Activated CD8-positive, alpha-beta memory T cell treated with anti-CD3 and anti-CD28 coated beads, Interleukin-2, amount 10 ng/mL, durations not matched to agents 7 days and 5 days (primary cell): ENCODE measurements at regions not wholly inside any gene's neighbourhood (a gene's known extent, or its start where the extent isn't known, plus 50 kb on each side); places are given as distances from the start of the nearest gene placed in this dataset.
A peak's percentile ranks its signal among the peaks of the same experiment; 100 is the strongest.
"Not testable (repeated sequence)": the region's sequence is repeated elsewhere in the genome, so short reads cannot be mapped to it uniquely, and the experiment has no call there.

Experiments used
- ATAC-seq: fragments of 150-1000 bp; cut with Tn5 transposase; one replicate; pipeline ENCODE4 v1.10.0; 2021; ENCODE audit warnings: moderate library complexity
- CTCF ChIA-PET: fragments of 350-600 bp; sonication (Branson Sonifier 250); formaldehyde crosslinking; loops from one replicate; lab custom pipeline; 2021; ENCODE audit warnings: antibody characterized with exemption; lab: Charles Lee
- DNase-seq: peaks from one replicate; pipeline ENCODE4 v3.0.0-alpha.2; 2020
- H3K27ac Mint-ChIP-seq: one replicate; pipeline ENCODE4 v1.8.0; 2021; ENCODE audit warnings: mild to moderate bottlenecking, mixed read lengths
- H3K27me3 Mint-ChIP-seq: one replicate; pipeline ENCODE4 v1.8.0; 2021; ENCODE audit warnings: mixed read lengths
- H3K36me3 Mint-ChIP-seq: one replicate; pipeline ENCODE4 v1.8.0; 2021; ENCODE audit warnings: mild to moderate bottlenecking, mixed read lengths
- H3K4me1 Mint-ChIP-seq: one replicate; pipeline ENCODE4 v1.8.0; 2021; ENCODE audit warnings: mixed read lengths
- H3K4me3 Mint-ChIP-seq: one replicate; pipeline ENCODE4 v1.8.0; 2021; ENCODE audit warnings: mild to moderate bottlenecking, moderate library complexity, mixed read lengths
- H3K9me3 Mint-ChIP-seq: one replicate; pipeline ENCODE4 v1.8.0; 2022; ENCODE audit warnings: low read depth, mixed read lengths

DNA sequence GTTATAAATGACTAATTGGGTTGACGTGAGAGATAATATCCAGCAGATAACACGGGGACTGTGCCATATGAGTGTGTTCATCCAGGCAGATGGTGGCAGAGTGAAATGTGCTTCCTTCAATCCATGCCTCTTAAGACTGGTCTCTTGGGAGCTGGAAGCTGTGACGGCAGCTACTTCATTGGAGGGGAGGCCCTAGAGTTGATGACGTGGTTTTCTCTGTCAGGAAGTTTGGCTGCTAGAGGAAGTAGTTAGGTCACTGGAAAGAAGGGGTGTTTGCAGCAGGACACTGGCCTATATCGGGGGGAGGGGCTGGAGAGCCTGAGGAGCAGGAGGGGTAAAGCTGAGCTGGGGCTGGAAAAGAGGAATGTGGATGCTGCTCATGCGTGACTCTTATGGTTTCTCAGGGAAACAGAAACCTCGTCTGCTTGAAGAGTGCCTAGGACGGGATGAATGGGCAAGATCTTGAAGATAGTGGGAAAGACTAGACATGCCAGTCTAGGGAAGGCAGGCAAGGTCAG is 3051.6 kb downstream of the RPIA start:
- CTCF ChIA-PET, H3K36me3 Mint-ChIP-seq, H3K9me3 Mint-ChIP-seq, DNase-seq, ATAC-seq, H3K27me3 Mint-ChIP-seq, H3K4me3 Mint-ChIP-seq, H3K27ac Mint-ChIP-seq, H3K4me1 Mint-ChIP-seq: not testable (repeated sequence)

DNA sequence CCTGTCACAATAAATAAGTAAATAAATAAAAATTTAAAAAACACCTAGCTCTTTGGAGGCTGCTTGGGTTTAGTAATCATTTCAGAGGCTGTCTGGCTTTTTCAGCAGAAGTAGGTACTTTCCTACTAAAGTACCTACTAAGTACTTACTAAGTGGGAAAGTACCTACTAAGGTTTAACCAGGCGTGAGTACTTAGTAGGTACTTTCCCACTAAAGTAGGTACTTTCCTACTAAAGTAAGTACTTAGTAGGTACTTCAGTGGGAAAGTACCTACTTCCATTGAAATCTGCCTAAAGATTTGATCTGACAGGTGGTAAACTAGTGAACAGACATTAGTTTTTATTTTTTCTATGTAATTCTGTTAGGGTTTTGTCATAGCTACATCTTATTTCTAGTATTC is 3052.4 kb downstream of the RPIA start:
- H3K36me3 Mint-ChIP-seq, H3K4me3 Mint-ChIP-seq, H3K4me1 Mint-ChIP-seq, H3K27me3 Mint-ChIP-seq, H3K9me3 Mint-ChIP-seq, CTCF ChIA-PET, DNase-seq, ATAC-seq, H3K27ac Mint-ChIP-seq: not testable (repeated sequence)

DNA sequence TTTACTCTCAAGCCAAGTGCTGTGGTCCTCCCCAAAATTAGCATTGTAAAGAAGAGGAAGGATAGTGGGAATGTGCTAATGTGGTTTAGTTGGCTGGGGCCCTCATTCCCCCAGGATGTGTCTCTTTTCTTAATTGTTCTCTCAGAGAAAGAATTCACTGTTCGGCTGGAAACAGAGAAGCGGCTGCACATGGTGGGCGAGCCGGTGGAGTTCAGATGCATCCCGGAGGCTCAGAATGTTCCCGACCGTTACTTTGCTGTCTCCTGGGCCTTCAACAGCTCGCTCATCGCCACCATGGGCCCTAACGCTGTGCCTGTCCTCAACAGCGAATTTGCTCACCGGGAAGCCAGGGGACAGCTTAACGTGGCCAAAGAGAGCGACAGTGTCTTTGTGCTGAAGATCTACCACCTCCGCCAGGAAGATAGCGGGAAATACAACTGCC is 3053.2 kb downstream of the RPIA start:
- CTCF ChIA-PET, result not testable (repeated sequence)

DNA sequence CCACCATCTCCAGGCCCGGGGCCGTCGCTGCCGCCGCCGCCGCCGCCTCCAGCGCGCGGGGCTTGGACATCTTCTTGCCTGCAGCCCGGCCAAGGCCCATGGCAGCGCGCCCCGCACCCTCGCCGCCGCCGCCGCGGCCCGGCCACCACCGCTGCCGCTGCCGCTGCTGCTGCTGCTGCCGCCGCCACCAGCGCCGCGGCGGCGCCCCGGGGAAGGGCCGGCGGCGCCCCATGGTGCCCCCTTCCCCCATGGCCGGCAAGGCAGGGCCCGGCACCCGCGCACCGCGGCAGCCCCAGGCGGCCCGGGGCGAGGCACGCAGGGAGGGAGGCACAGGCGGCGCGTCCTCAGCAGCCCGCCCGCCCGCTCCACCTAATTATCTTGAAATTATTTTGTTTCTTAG is 3057.4 kb downstream of the RPIA start:
- no peaks in the 10 kb centered on the region for H3K36me3 Mint-ChIP-seq
- H3K4me3 Mint-ChIP-seq, result no peak overlapping the region
- CTCF ChIA-PET, result no interaction called here
- DNase-seq (no peak), ATAC-seq (peak; percentile 68)
- H3K4me1 Mint-ChIP-seq, result no peaks in the 10 kb centered on the region
- no peaks in the 10 kb centered on the region for H3K9me3 Mint-ChIP-seq
- H3K27ac Mint-ChIP-seq, result no peak overlapping the region
- H3K27me3 Mint-ChIP-seq, result no peaks in the 10 kb centered on the region

More for the DNA sequence above, 3053.2 kb downstream of the RPIA start:
- not testable (repeated sequence) for H3K27ac Mint-ChIP-seq, H3K27me3 Mint-ChIP-seq, DNase-seq, H3K4me3 Mint-ChIP-seq, H3K36me3 Mint-ChIP-seq, H3K4me1 Mint-ChIP-seq, H3K9me3 Mint-ChIP-seq, ATAC-seq

DNA sequence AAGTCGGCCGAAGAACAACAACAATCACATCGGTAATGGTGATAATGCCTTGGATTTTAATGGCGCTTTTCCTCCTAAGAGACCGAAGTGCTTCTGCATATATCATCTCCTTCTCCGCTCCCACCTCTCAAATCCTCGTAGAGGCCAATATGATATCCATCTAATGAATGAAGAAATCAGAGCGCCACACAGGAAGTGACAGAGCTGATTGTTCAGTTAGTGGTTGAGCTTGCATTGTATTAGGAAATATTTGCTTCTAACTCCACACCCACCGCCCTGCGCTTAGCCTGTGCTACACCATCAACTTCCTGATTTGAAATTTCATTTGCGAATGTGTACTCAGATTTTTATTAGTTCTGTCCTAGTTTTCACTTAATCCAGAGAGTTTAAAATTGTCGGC is 3058.2 kb downstream of the RPIA start:
- H3K4me1 Mint-ChIP-seq, DNase-seq, H3K27me3 Mint-ChIP-seq, H3K36me3 Mint-ChIP-seq, H3K9me3 Mint-ChIP-seq, ATAC-seq, H3K4me3 Mint-ChIP-seq, CTCF ChIA-PET, H3K27ac Mint-ChIP-seq: not testable (repeated sequence)

DNA sequence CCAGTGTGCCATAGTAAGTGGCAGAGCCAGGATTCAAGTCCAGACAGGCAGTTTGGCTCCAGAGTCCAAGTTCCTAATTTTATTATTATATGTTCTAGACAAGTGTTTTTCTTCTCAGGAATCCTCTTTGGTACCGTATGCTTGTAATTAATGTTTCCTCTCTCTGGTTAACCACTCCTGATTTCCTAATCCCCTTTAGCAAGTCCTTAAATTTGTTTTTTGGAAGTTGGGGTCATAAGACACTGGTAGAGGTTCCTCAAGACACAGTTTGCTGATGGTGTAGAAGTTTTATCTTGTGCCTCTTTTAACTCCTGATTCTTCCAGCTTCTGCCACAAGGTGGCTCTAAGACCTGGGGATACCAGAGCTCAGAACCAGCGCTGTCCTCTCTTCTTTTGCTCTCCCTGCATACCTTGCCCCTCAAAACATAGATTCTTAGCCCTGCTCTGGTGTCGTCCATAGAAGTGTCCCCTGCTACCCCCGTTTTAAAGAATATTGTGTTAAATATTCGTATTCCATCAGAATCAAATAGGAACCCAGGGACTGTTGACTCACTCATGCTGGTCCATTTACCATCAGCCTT is 3068.0 kb downstream of the RPIA start:
- H3K27ac Mint-ChIP-seq, DNase-seq, H3K27me3 Mint-ChIP-seq, H3K9me3 Mint-ChIP-seq, H3K4me3 Mint-ChIP-seq, CTCF ChIA-PET, H3K4me1 Mint-ChIP-seq, ATAC-seq, H3K36me3 Mint-ChIP-seq: not testable (repeated sequence)

DNA sequence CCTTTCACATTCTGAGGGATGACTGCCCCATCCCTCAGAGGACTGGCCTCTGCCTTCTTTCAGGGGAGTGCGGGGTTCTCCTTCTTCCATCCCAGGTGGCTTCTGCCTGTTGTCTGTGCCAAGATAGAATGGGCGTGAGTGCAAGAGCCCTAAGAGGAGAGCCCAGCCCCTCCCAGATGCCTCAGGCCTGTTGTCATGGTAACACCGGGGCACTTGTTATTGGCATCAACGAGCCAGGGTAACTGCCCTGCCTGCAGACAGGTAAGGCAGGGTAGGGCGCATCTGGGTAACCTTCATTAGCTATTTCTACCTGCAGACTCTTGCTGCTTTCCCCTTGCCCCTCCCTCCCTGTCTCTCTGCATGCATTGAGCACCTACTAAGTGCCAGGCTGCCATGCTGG is 3069.2 kb downstream of the RPIA start:
- ATAC-seq, DNase-seq, H3K9me3 Mint-ChIP-seq, H3K4me3 Mint-ChIP-seq, H3K27ac Mint-ChIP-seq, H3K36me3 Mint-ChIP-seq, CTCF ChIA-PET, H3K4me1 Mint-ChIP-seq, H3K27me3 Mint-ChIP-seq: not testable (repeated sequence)

DNA sequence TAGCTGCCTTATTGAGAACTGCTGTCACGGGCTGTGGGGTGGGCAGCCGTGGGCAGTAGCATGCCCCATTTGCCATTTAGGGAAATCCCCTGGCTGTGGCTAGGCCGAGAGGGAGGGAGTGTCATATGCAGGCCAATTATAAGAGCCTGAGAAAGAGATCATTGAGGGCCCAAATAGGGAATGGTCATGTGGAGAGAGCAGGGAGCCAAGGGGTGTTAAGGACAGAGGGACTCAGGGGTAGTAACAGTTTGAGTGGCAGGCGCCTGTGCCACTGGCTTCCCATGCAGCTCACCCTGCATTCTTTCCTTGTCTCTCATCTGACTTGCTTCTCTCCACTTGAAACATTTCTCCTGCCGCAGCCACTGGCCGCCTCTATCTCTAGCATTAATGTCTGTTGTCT is 3070.8 kb downstream of the RPIA start:
- H3K9me3 Mint-ChIP-seq, H3K4me1 Mint-ChIP-seq, CTCF ChIA-PET, ATAC-seq, H3K27ac Mint-ChIP-seq, H3K36me3 Mint-ChIP-seq, H3K4me3 Mint-ChIP-seq, H3K27me3 Mint-ChIP-seq, DNase-seq: not testable (repeated sequence)

DNA sequence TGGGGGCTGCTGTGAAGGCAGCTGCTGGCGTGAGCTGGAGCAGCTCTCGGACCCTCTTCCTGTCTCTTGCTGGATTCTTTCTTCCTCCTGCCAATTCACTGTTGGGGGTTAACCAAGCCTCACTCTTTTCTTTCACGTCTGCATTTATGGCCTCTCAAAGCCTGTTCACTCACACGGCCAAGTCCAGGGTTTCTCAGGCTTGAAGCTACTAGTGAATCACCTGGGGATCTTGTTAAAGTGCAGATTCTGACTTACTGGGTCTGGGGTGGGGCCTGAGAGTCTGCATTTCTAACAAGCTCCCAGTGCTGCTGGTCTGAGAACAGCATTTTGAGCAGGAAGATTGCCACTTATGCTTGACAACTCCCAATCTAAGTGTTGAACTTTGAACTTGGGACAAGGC is 3072.2 kb downstream of the RPIA start:
- H3K4me1 Mint-ChIP-seq, ATAC-seq, H3K9me3 Mint-ChIP-seq, H3K4me3 Mint-ChIP-seq, H3K36me3 Mint-ChIP-seq, H3K27me3 Mint-ChIP-seq, CTCF ChIA-PET, DNase-seq, H3K27ac Mint-ChIP-seq: not testable (repeated sequence)

DNA sequence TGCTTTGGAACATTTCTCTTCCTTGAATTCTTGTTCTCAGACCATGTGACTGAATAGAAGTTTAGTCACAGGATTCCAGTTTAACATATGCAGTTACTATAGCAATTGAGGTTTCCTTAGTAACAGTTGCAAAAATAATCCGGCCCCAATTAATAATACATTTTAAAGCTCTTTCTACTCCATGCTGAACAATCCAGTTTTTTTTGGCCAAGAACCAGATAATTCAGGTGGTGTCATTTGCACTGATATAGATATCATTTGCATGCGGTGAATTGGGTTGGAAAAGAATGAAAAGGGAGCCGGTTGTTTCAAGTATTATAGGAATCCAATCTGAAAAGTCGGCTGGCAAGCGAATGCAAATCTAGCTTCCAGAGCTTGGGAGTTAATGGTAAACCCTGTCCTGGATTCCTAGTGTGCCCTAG is 3073.1 kb downstream of the RPIA start:
- ATAC-seq, H3K4me3 Mint-ChIP-seq, H3K27me3 Mint-ChIP-seq, H3K36me3 Mint-ChIP-seq, H3K4me1 Mint-ChIP-seq, H3K9me3 Mint-ChIP-seq, DNase-seq, CTCF ChIA-PET, H3K27ac Mint-ChIP-seq: not testable (repeated sequence)

DNA sequence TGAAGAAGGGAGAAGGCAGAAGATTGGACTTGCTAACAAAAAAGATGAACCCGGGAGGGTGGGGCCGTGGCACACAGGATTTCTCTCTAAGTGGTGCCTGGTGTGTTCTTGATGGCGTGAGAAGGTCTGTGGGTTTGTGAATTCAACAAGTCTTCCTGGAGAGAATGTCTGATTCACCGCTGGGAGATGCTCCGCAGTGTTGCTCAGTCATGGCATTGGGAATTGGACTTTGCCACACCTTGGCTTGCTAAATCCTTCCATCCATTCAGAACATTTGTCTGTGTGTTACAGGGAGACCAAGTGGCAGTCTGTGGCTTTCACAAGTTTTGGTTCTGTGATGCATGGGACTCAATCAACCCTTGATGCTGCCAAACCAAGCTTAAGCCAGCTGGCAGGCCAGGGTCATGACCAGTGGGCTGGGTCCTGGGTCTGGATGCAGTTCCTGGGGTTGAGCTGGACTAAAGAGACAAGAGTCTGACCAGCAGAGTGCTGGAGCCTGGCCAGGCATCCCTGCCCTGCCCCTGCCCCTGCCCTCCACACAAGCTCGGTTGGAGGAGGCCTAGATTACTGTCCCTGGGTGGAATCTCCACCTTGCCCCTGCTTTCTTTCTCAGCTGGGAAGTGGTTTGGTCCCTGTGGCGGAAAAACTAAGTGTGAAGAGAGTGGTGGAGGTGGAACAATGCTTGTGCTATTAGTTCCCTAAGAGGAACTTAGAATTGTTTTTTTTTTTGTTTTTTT is 3073.7 kb downstream of the RPIA start:
- H3K36me3 Mint-ChIP-seq, H3K9me3 Mint-ChIP-seq, H3K4me1 Mint-ChIP-seq, H3K27me3 Mint-ChIP-seq, ATAC-seq, H3K27ac Mint-ChIP-seq, CTCF ChIA-PET, H3K4me3 Mint-ChIP-seq, DNase-seq: not testable (repeated sequence)

DNA sequence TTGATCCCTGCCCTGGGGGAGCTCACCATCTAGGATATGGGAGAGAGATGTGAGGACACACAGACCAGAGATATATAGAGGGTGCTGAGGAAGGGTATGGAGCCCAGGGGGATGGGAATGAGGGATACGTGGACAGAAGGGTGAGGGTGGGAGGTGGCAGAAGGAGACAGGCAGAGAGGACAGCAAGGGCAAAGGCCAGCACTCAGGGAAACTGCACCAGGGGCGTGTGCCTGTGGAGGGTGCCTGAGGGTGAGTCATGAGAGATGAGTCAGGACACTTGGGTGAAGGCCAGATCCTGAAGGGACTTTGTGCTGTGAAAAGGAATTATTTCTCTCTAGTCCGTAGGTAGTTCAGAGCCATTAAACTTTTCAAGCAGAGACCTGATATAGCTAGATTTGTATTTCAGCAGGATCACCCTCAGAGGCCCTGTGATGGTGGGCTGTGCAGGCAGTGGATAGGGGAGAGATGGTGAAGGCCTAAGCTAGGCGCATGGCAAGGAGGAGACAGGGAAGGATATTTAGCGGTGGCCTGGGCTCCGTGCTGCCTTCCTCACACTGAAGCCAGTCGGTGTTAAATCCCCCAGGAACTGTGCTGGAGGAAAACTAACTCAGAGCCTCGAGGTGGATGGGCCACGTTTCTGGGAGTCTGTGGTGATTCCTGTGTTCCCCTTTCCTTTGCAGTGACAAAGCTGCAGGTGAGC is 3075.0 kb downstream of the RPIA start:
- H3K9me3 Mint-ChIP-seq, H3K36me3 Mint-ChIP-seq, H3K27ac Mint-ChIP-seq, H3K4me3 Mint-ChIP-seq, H3K4me1 Mint-ChIP-seq, CTCF ChIA-PET, ATAC-seq, DNase-seq, H3K27me3 Mint-ChIP-seq: not testable (repeated sequence)

DNA sequence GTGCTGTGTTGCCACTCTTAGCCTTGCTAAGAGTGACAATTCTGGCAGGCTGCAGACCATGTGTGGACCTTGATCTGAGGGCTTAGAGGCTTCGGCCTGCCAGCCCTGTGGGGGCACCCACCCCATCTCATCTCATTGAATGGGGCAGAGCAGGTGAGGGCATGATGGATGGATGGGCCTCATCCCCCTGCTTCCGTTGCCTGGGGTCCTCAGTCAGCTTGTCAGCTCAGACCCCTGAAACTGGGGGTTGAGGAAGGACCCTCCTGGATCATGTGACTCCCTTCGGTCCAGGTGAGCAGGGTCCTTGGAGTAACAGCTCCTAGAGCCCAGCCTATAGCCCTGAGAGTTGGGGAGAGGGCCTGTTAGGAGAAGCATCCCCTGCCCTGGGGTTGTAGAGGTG is 3076.8 kb downstream of the RPIA start:
- H3K36me3 Mint-ChIP-seq, DNase-seq, H3K27ac Mint-ChIP-seq, ATAC-seq, CTCF ChIA-PET, H3K4me3 Mint-ChIP-seq, H3K27me3 Mint-ChIP-seq, H3K4me1 Mint-ChIP-seq, H3K9me3 Mint-ChIP-seq: not testable (repeated sequence)

DNA sequence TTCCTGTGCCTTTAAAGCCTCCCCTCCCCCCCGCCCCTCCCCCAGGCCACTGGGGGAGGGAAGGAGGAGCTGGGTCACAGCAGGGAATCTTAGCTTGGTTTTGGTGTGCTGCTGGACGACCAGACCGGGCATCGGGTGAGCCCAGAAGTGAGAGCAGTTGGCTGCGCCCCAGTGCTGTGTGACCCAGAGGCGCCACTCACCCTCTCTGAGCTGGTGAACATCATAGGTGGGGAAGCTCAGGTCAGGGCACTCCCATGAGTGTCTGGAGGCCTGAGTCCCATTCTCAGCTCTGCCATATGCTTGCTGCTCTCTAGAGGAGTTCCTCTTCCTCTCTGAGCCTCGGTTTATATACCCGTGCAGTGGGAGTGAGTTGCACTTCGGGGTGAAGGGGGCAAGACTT is 3077.5 kb downstream of the RPIA start:
- H3K4me3 Mint-ChIP-seq, H3K36me3 Mint-ChIP-seq, ATAC-seq, DNase-seq, H3K27me3 Mint-ChIP-seq, H3K4me1 Mint-ChIP-seq, H3K9me3 Mint-ChIP-seq, H3K27ac Mint-ChIP-seq, CTCF ChIA-PET: not testable (repeated sequence)
